ENCODE measurements at regions not wholly inside any gene's neighbourhood (a gene's known extent, or its start where the extent isn't known, plus 50 kb on each side); places are given as distances from the start of the nearest gene placed in this dataset.

DNA sequence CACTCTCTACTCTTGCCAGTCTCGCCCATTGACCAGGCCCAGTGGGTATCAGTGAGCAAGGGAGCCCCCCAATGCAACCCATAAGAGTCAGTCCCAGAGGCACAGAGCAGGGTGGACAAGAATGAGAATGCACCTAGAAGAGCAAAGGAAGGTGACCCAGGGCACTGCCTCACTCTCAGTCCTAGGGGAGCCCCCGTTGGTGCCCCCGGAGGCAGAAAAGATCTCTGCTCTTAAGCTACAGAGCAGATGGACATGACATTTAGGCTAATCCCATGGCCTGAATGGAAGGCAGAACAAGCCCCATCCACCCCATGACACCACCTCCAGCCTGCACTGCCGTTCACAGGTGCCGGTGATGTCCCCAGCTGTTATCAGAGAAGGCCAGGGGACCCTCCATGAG, 50.7 kb upstream of the PLEKHG1 start:
- Mint-ChIP-seq H3K9me3 (ENCODE audit: low read depth) (peaks cover 6% of the 10 kb centered on the region), H3K27me3 (no peaks in the 10 kb centered on the region), H3K4me3 (ENCODE audit: low read depth) (no peak overlapping the region), H3K36me3 (ENCODE audit: insufficient read depth) (no peaks in the 10 kb centered on the region), H3K4me1 (ENCODE audit: low read depth) (peaks cover 30% of the 10 kb centered on the region), H3K27ac (no peak overlapping the region)
- TF ChIP-seq, protein P1, sequence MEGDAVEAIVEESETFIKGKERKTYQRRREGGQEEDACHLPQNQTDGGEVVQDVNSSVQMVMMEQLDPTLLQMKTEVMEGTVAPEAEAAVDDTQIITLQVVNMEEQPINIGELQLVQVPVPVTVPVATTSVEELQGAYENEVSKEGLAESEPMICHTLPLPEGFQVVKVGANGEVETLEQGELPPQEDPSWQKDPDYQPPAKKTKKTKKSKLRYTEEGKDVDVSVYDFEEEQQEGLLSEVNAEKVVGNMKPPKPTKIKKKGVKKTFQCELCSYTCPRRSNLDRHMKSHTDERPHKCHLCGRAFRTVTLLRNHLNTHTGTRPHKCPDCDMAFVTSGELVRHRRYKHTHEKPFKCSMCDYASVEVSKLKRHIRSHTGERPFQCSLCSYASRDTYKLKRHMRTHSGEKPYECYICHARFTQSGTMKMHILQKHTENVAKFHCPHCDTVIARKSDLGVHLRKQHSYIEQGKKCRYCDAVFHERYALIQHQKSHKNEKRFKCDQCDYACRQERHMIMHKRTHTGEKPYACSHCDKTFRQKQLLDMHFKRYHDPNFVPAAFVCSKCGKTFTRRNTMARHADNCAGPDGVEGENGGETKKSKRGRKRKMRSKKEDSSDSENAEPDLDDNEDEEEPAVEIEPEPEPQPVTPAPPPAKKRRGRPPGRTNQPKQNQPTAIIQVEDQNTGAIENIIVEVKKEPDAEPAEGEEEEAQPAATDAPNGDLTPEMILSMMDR (IDR thresholded peaks at IDR 0.05; ENCODE audit: unreplicated experiment), result peak; percentile 7
- no peak for DNase-seq (ENCODE audit: low spot score, unreplicated experiment)

DNA sequence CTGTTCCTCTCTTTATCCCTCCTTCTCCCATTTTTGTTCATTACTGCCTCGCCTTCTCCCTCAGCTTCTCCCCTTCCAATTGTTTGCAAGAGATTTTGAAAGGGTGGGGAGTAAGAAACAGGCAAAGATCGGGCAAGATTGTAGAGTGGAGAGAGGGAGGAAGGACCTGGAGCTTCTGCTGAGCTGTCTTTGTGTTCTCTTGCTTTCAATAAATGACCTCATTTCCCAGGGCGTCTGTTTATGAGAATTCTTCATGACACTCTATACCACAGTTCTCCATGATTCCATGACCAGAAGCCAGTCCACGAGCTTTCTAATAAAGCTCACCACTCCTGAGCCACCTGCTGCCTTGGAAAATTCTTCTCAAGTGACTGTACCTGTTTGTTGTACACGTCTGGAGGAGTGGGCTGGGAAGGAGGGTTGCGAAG, 50.0 kb upstream of the PLEKHG1 start:
- H3K4me3 Mint-ChIP-seq (ENCODE audit: low read depth), result no peak overlapping the region
- H3K36me3 Mint-ChIP-seq (ENCODE audit: insufficient read depth), result no peaks in the 10 kb centered on the region

More for the DNA sequence above, 50.0 kb upstream of the PLEKHG1 start:
- no peak for DNase-seq (ENCODE audit: low spot score, unreplicated experiment)
- Mint-ChIP-seq H3K27ac (peak overlapping the region; percentile 86), H3K4me1 (ENCODE audit: low read depth) (peaks cover 30% of the 10 kb centered on the region), H3K27me3 (no peaks in the 10 kb centered on the region), H3K9me3 (ENCODE audit: low read depth) (peaks cover 6% of the 10 kb centered on the region)
- TF ChIP-seq, protein P1 (IDR thresholded peaks at IDR 0.05; ENCODE audit: unreplicated experiment), result no peak

All from progenitor cell of endocrine pancreas (in vitro differentiated cells).